Activated T-helper 17 cell treated with anti-CD3 and anti-CD28 coated beads, Interleukin-2, amount 50 U/mL, for 72 hours (primary cell): ENCODE measurements at regions not wholly inside any gene's neighbourhood (a gene's known extent, or its start where the extent isn't known, plus 50 kb on each side); places are given as distances from the start of the nearest gene placed in this dataset.
"Not testable (repeated sequence)": the region's sequence is repeated elsewhere in the genome, so short reads cannot be mapped to it uniquely, and the experiment has no call there.

Experiments
- ATAC-seq: fragments of 150-1000 bp; cut with Tn5 transposase; replicated peaks from 2 replicates; pipeline ENCODE4 v1.10.0; 2021; ENCODE audit warnings: mild to moderate bottlenecking, moderate library complexity
- H3K27ac Mint-ChIP-seq: one replicate; pipeline ENCODE4 v1.8.0; 2022; ENCODE audit warnings: mixed read lengths
- H3K27me3 Mint-ChIP-seq: one replicate; pipeline ENCODE4 v1.8.0; 2022; ENCODE audit warnings: mixed read lengths
- H3K36me3 Mint-ChIP-seq: one replicate; pipeline ENCODE4 v1.8.0; 2022; ENCODE audit warnings: low read depth, mild to moderate bottlenecking, mixed read lengths
- H3K4me1 Mint-ChIP-seq: one replicate; pipeline ENCODE4 v1.8.0; 2022; ENCODE audit warnings: mixed read lengths
- H3K4me3 Mint-ChIP-seq: one replicate; pipeline ENCODE4 v1.8.0; 2022; ENCODE audit warnings: mild to moderate bottlenecking, mixed read lengths
- H3K9me3 Mint-ChIP-seq: one replicate; pipeline ENCODE4 v1.8.0; 2022; ENCODE audit warnings: mixed read lengths

DNA sequence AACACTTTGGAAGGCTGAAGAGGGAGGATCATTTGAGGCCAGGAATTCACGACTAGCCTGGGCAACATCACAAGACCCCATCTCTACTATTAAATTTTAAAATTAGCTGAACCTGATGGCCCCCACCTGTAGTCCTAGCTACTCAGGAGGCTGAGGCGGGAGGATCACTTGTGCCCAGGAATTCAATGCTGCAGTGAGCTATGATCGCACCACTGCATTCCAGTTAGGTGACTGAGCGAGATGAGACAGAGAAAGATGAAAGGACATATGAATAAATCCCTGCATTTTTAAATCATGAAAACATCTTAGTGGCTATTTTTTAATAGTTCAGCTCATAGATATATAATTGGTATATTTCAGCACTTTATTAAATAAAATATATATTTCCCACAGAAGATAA lies 93.8 kb downstream of the GPR63 start:
- Mint-ChIP-seq H3K27me3 (peaks cover 4% of the 10 kb centered on the region), H3K27ac (no peak overlapping the region), H3K9me3 (no peaks in the 10 kb centered on the region), H3K4me1 (no peaks in the 10 kb centered on the region), H3K36me3 (no peaks in the 10 kb centered on the region), H3K4me3 (no peak overlapping the region)
- ATAC-seq, result no peak

DNA sequence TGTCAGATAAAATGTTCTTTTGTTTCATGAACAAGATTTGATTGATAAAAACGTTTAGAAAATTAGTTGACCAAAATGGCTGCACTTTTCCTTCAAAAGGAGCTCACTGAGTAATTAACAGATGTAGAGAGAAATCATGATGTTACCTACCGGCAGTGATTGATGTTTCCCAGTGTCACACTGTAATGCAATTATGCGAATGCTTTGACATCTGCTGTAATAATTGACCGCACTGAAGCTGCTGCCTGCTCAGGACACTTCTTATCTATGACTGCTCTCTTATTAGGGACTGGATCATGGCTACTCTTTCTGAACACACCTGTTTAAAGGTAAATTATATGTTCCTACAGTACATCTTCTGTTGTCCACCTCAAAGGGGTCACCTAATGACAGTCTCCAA lies 94.6 kb downstream of the GPR63 start:
- Mint-ChIP-seq H3K27ac (no peak overlapping the region), H3K4me3 (no peak overlapping the region), H3K36me3 (no peaks in the 10 kb centered on the region), H3K9me3 (no peaks in the 10 kb centered on the region), H3K27me3 (peaks cover 4% of the 10 kb centered on the region), H3K4me1 (no peaks in the 10 kb centered on the region)
- ATAC-seq, result no peak

DNA sequence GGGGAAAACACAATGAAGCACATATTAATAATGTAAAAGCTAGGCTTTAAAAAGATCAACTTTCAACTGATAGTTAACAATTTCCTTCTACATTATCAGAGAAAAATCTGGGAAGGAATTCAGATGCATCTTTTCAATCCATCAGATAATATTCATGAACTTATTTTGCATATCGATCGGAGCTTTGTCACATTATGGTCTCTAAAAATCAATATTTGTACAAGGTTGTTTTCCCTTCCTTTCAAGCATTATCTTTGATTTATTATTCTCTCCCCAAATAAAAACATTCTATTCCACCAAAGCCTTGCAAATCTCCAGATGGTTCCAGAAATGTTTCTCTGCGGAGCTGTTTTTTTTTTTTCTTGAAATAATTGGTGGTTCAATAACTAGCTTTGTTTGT lies 101.9 kb downstream of the GPR63 start:
- Mint-ChIP-seq H3K4me1 (no peaks in the 10 kb centered on the region), H3K9me3 (no peaks in the 10 kb centered on the region), H3K27ac (no peak overlapping the region), H3K27me3 (no peaks in the 10 kb centered on the region), H3K36me3 (no peaks in the 10 kb centered on the region), H3K4me3 (no peak overlapping the region)
- no peak for ATAC-seq

DNA sequence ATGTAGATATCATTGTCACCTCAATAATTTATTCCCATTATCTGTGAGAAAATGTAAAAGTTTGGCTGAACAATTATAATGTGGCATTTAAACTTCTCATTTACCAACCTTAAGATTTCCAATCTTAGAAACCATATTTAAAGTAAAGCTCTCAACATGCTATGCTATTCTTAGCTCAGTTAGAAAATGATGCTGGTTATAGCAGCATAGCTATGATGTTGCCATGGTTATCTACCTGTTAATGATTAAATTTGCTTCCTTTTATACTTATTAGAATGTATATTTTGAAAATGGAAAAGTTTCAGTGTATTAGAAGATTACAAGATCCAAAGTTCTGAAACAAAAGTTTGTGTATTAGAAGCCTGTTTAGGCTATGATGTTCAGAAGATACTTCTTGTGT lies 110.1 kb downstream of the GPR63 start:
- no peak overlapping the region for H3K4me3 Mint-ChIP-seq
- H3K36me3 Mint-ChIP-seq, result no peaks in the 10 kb centered on the region
- H3K27me3 Mint-ChIP-seq, result no peaks in the 10 kb centered on the region
- no peak overlapping the region for H3K27ac Mint-ChIP-seq
- no peaks in the 10 kb centered on the region for H3K4me1 Mint-ChIP-seq
- ATAC-seq, result no peak
- H3K9me3 Mint-ChIP-seq, result no peaks in the 10 kb centered on the region

DNA sequence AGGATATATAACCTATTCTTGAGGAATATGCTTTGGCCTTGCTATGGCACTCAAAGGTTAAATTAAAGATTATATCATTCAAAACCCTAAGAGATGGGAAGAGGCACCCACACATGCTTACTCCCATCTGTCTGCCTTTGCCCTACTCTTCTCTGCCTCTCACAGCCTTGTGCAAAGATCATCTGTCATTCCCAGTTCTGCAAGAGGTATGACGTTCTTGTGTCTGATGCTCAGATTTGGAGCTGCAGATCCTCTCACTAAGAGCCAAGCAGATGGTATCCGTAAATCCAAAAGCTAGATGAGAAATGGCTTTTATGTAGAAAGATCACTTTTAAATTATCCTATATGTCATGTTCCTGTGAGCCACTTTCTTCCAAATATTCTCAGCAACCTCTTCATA lies 112.0 kb downstream of the GPR63 start:
- Mint-ChIP-seq H3K27me3 (peaks cover 3% of the 10 kb centered on the region), H3K4me3 (no peak overlapping the region), H3K27ac (no peak overlapping the region), H3K9me3 (no peaks in the 10 kb centered on the region), H3K36me3 (no peaks in the 10 kb centered on the region), H3K4me1 (no peaks in the 10 kb centered on the region)
- ATAC-seq, result no peak

DNA sequence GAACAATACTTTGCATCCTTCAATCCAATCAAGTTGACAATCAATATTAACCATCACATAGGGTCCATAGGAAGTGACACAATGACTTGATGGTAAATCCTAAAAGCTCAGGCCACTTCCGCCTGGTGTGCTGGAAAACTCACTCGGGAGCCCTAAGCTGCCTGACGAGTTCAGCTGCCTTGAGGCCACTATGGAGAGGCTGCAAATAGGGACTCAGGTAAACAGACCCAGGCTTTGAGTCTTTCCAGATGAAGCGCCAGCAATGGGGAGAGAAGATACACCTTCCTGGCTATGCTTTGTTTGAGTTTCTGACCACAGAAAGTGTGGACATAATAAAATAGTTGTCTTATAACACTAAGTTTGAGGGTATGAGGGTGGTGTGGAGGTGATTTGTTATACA lies 112.6 kb downstream of the GPR63 start:
- peaks cover 3% of the 10 kb centered on the region for H3K27me3 Mint-ChIP-seq

DNA sequence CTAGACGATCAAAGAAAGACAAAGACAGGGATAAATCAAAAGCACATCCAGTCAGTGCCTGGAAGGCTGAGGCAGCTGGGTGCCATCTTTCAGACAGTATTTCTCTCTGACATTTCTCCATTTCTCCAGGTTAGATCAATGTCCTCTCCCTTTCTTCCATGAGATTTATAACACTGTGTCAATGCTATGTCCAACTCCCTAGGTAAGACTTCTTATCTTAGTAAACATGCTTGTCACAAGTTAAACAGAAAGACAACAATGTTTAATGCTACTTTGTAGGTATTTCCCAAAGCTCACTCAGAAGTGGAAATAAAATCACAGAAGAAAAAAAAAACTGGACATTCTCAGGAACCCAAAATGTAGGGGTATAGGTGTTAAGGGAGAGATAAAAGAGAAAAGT lies 113.9 kb downstream of the GPR63 start:
- no peak for ATAC-seq
- Mint-ChIP-seq H3K4me1 (no peaks in the 10 kb centered on the region), H3K27ac (no peak overlapping the region), H3K27me3 (peaks cover 3% of the 10 kb centered on the region), H3K4me3 (no peak overlapping the region), H3K36me3 (no peaks in the 10 kb centered on the region), H3K9me3 (no peaks in the 10 kb centered on the region)

More for the DNA sequence above, 112.6 kb downstream of the GPR63 start:
- Mint-ChIP-seq H3K4me1 (no peaks in the 10 kb centered on the region), H3K9me3 (no peaks in the 10 kb centered on the region), H3K36me3 (no peaks in the 10 kb centered on the region), H3K27ac (no peak overlapping the region), H3K4me3 (no peak overlapping the region)
- no peak for ATAC-seq

DNA sequence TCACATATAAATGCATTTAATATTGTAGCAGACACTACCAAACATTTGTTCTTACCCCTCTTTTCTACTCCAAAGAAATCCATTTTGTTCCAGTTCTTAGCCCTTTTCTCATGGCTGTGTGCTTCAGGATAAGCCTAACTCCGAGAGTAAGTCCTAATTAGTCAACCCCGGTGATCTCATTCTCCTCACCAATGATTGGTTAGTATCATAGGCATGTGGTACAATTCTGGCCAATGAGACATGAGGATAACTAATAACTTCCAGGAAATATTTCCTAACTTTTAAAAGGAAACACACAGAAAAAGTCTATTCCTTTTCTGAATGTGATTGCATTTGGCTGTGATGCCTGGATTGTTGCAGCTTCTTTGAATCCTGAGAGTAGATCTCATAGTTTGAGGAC lies 116.0 kb downstream of the GPR63 start:
- Mint-ChIP-seq H3K4me3 (no peak overlapping the region), H3K4me1 (no peaks in the 10 kb centered on the region), H3K9me3 (no peaks in the 10 kb centered on the region), H3K36me3 (no peaks in the 10 kb centered on the region), H3K27ac (no peak overlapping the region), H3K27me3 (peaks cover 6% of the 10 kb centered on the region)
- ATAC-seq, result no peak

DNA sequence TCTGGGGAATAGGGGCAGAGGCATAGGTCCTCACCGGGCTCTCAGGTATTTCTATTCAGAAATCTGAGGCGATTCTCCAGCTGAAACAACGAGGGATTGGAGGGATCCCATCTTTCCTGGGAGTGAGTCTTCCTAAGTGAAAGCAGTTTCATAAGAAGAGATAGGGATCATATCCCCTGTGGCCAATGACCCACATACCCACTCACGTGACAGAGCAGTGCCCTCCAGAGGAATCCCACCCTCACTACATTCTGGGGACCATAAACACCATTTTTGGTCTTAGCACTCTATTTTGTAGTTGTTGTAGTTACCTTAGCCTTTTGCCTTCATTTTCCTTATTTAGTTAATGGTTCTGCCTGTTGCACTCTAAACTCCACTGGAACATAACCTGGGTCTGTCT lies 121.1 kb downstream of the GPR63 start:
- Mint-ChIP-seq H3K9me3 (no peaks in the 10 kb centered on the region), H3K27ac (no peak overlapping the region), H3K36me3 (no peaks in the 10 kb centered on the region), H3K27me3 (peaks cover 11% of the 10 kb centered on the region), H3K4me1 (no peaks in the 10 kb centered on the region), H3K4me3 (no peak overlapping the region)
- no peak for ATAC-seq

DNA sequence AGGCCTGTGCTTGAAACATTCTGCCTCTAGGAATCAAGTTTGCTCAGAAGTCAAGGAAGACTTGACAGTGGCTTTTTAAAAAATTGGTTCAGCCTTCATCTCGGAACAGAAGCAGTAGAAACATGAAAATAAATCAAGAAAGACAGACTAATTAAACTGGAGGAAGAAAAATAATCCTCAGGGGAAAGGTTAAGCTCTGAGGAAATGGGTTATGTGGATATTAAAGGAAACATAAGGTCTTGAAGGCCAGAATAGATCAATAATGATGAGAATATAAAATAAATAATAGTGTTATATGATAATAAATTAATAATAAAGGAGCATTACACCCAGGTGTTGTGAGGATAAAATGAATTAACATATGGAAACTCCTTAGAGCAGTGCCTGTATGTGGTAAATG lies 121.7 kb downstream of the GPR63 start:
- Mint-ChIP-seq H3K4me1 (no peaks in the 10 kb centered on the region), H3K9me3 (no peaks in the 10 kb centered on the region), H3K4me3 (no peak overlapping the region), H3K36me3 (no peaks in the 10 kb centered on the region), H3K27me3 (peaks cover 11% of the 10 kb centered on the region), H3K27ac (no peak overlapping the region)
- ATAC-seq, result no peak

DNA sequence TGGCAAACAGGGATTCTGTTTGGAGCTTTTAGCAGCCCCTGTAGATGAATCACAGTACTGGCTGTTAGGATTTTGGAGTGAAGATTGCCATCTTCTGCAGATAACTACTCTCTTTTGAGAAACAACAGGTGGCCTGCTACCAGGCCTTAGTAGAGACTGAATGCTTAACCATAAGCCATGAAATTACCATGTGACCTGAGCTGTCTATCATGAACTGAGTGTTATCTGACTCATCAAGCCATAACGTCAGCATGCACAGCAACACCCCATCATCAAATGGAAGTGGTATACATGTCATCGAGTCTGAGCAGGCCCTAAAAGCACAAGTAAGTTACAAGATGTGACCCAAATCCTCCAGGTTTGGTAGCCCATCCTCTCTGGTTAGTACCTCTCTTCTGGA lies 132.6 kb downstream of the GPR63 start:
- H3K4me3 Mint-ChIP-seq, result no peak overlapping the region
- H3K9me3 Mint-ChIP-seq, result no peaks in the 10 kb centered on the region
- peak; percentile 92 for ATAC-seq
- H3K27me3 Mint-ChIP-seq, result peaks cover 3% of the 10 kb centered on the region
- no peaks in the 10 kb centered on the region for H3K4me1 Mint-ChIP-seq
- H3K36me3 Mint-ChIP-seq, result no peaks in the 10 kb centered on the region
- no peak overlapping the region for H3K27ac Mint-ChIP-seq

DNA sequence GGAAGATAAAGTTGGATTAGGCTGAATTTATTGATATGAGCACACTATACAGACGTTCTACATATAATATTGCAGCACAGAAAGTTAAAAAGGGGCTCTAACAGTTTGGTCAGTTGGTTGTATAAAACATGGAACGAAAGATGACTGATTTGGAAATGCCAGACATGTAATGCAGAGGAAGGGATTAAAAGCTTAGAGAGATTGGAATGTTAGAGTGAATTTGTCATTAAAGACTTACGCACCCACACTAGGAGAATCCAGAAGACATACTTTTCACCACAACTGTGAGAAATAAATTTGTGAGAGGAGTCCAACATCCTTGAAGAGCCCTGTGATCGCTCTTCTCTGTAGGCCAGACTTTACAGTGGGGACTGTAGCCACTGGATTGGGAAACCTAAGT lies 134.7 kb downstream of the GPR63 start:
- no peaks in the 10 kb centered on the region for H3K4me1 Mint-ChIP-seq
- H3K27ac Mint-ChIP-seq, result no peak overlapping the region
- no peaks in the 10 kb centered on the region for H3K36me3 Mint-ChIP-seq
- peaks cover 5% of the 10 kb centered on the region for H3K27me3 Mint-ChIP-seq
- H3K9me3 Mint-ChIP-seq, result no peaks in the 10 kb centered on the region
- no peak overlapping the region for H3K4me3 Mint-ChIP-seq
- ATAC-seq, result no peak

DNA sequence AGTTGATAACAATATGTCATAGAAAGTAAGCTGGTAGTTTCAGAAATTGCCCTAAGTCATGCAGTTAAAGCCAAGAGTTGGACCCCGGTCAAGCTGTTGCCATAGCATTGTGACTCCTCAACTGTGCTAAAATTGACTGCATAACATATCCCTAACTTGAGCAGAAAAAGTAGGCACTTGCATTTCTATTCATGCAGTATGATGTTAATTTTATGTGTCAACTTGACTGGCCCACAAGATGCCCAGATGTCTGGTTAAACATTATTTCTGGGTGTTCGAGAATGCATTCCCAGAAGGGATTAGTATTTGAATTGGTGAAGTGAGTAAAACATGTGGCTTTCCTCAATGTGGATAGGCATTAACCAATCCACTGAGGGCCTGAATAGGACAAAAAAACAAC lies 136.4 kb downstream of the GPR63 start:
- ATAC-seq, result no peak
- no peak overlapping the region for H3K27ac Mint-ChIP-seq
- peaks cover 10% of the 10 kb centered on the region for H3K27me3 Mint-ChIP-seq
- H3K9me3 Mint-ChIP-seq, result no peaks in the 10 kb centered on the region
- no peaks in the 10 kb centered on the region for H3K36me3 Mint-ChIP-seq
- H3K4me3 Mint-ChIP-seq, result no peak overlapping the region
- no peaks in the 10 kb centered on the region for H3K4me1 Mint-ChIP-seq

DNA sequence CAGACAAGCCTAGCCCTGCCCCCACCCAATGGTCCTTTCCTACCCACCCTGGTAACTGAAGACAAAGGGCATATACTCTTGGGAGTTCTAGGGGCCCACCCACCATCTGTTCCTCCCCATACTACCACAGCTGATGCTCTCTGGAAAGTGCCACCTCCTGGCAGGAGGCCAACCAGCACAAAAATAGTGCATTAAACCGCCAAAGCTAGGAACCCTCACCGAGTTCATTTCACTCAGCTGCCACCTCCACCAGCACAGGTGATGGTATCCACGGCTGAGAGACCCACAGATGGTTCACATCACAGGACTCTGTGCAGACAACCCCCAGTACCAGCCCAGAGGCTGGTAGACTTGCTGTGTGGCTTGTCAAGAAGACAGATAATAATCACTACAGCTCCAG lies 131.5 kb downstream of the FHL5 start:
- not testable (repeated sequence) for H3K9me3 Mint-ChIP-seq, H3K27ac Mint-ChIP-seq, H3K36me3 Mint-ChIP-seq, H3K4me1 Mint-ChIP-seq, H3K4me3 Mint-ChIP-seq, ATAC-seq
- peaks cover 21% of the 10 kb centered on the region for H3K27me3 Mint-ChIP-seq

DNA sequence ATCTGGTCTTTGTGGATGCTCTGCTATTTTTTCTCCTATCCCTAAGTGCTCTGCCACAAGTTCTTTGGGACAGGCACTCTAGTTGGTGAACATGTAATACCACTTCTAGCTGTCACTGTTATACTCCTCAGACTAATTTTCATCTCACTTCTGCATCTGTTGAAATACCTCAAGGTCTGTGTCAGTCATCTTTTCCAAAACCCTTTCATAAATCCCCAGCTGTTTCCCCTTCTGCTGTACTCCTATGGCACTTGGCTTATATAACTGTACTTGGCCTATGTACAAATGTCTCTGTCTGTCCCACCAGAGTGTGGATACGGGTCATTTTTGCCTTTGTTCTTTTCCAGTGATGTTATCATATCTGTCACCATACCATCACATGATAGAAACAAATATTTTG lies 124.2 kb downstream of the FHL5 start:
- H3K9me3 Mint-ChIP-seq, result no peaks in the 10 kb centered on the region
- no peaks in the 10 kb centered on the region for H3K36me3 Mint-ChIP-seq
- no peak overlapping the region for H3K27ac Mint-ChIP-seq
- no peak overlapping the region for H3K4me3 Mint-ChIP-seq
- H3K27me3 Mint-ChIP-seq, result peaks cover 7% of the 10 kb centered on the region
- no peaks in the 10 kb centered on the region for H3K4me1 Mint-ChIP-seq
- no peak for ATAC-seq

DNA sequence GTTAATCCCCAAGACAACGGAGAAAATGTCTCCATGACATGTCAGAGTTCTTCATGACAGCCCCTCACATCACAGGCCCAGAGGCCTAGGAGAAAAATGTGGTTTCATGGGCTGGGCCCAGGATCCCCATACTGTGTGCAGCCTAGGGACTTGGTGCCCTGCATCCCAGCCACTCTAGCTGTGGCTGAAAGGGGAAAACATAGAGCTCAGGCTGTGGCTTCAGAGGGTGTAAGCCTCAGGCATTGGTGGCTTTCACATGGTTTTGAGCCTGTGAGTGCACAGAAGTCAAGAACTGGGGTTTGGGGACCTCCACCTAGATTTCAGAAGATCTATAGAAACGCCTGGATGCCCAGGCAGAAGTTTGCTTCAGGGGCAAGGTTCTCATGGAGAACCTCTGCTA lies 122.8 kb downstream of the FHL5 start:
- H3K36me3 Mint-ChIP-seq, result no peaks in the 10 kb centered on the region
- no peak for ATAC-seq

More for the DNA sequence above, 122.8 kb downstream of the FHL5 start:
- no peak overlapping the region for H3K27ac Mint-ChIP-seq
- H3K4me1 Mint-ChIP-seq, result no peaks in the 10 kb centered on the region
- H3K9me3 Mint-ChIP-seq, result no peaks in the 10 kb centered on the region
- no peak overlapping the region for H3K4me3 Mint-ChIP-seq
- H3K27me3 Mint-ChIP-seq, result peaks cover 7% of the 10 kb centered on the region
